H7 (cell line): ENCODE measurements at regions not wholly inside any gene's neighbourhood (a gene's known extent, or its start where the extent isn't known, plus 50 kb on each side); places are given as distances from the start of the nearest gene placed in this dataset.

Experiments used
- DNase-seq: peaks from one replicate; pipeline ENCODE4 v3.0.0; 2012
- H3K27me3 ChIP-seq: 2 replicates; pipeline ENCODE4 v1.6.0; 2011; ENCODE audit warnings: mild to moderate bottlenecking, low read length; ENCODE audit not compliant: control insufficient read depth, insufficient read depth
- H3K36me3 ChIP-seq: replicated peaks from 2 replicates; pipeline ENCODE4 v1.5.1; 2011; ENCODE audit warnings: low read length; ENCODE audit not compliant: control insufficient read depth, insufficient read depth
- H3K4me3 ChIP-seq: 2 replicates; pipeline ENCODE4 v1.5.1; 2011; ENCODE audit warnings: low read depth, mild to moderate bottlenecking, control low read depth, low read length, moderate library complexity; ENCODE audit not compliant: insufficient read depth

DNA sequence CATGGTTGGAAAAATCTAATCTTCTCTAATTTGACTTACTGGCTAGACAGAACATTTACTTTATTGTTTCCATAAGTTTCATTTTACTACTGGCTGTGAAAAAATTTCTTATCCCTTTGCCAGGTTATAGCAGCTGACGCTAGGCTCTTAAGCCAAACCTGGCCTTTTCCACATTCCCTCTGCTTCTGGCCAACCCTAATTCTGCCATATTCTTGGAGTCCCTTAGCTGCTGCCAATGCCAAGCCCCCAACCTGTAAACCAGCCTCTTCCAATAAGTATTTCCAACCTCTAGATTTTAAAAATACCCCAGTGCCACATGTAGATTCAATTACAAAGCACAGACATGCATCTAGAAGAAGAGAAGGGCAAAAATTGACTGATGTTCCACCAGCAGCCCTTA is 452.3 kb upstream of the MEX3C start:
- no peak overlapping the region for H3K4me3 ChIP-seq
- H3K36me3 ChIP-seq: no peaks in the 10 kb centered on the region
- no peaks in the 10 kb centered on the region for H3K27me3 ChIP-seq
- no peak for DNase-seq

DNA sequence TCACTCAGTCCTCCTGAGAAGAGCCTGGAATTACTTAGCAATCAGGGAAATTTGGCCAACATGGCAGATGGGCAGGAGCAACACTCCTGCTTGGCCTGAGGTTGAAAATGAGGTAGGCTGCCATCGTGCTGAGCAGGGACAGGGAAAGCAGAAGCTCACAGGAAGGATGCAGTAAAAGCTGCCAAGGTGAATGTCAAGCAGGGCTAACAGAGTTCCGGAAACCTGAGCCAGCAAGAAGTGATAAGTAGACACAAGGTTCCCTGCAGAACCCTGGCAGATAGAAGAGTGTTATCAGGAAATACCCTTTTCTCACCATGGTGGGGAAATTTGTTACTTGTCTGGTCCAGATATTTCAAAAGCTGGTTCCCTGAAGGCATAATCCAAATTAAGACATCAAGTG is 454.3 kb upstream of the MEX3C start:
- no peak overlapping the region for H3K4me3 ChIP-seq
- no peak for DNase-seq
- no peaks in the 10 kb centered on the region for H3K36me3 ChIP-seq
- no peaks in the 10 kb centered on the region for H3K27me3 ChIP-seq

DNA sequence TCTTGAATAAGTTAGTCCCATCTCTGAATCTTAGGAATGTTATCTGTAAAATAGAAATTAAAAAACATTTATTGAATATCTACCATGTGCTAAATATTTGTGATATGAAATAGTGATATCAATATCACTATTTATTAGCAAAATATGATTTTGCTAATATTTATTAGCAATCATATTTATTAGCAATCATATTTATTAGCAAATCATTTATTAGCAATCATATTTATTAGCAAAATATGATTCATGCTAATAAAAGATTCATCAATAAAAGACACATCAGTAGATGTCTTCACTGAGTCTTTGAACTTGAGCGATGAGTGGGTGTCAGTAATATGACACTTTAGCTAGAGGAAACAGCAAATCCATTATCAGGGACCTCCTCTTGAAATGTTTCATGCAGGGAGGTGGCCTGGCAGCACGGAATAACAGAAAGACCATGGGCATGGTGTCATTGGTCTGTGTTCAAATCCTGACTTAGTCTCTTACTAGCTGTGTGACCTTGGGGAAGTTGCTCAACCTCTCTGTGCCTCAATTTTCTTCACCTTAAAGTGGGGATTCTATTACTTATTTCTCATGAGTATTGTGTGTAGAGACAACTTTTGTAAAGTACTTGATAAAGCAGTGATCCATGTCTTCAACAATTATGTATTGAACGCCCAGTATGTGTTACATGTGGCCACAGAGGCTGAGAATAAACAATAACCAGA is 456.2 kb upstream of the MEX3C start:
- no peak for DNase-seq
- no peak overlapping the region for H3K4me3 ChIP-seq
- no peaks in the 10 kb centered on the region for H3K27me3 ChIP-seq
- H3K36me3 ChIP-seq: no peaks in the 10 kb centered on the region

- peak; percentile 14 for DNase-seq
Observed at GRCh38 chr18:51654488-51655326, 457.2 kb upstream of the MEX3C start.

DNA sequence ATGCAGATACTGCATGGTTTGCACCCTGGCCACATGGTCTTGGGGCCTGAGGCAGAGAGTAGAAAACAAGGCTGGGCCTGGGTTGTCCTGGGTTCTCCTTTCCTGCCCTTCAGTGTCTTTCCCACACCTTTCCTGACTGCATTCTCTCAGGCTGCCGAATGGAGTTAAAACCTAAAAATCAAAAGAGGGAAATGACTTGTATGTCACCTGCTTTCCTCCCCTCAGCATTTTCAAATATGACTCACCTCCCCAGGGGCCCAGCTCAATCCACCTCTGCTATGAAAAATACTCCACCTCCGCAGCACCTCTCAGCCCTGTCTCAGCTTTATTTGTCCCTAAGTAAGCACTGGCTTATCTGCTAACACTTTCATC is 457.8 kb upstream of the MEX3C start:
- H3K4me3 ChIP-seq: no peak overlapping the region
- no peak for DNase-seq
- no peaks in the 10 kb centered on the region for H3K27me3 ChIP-seq
- H3K36me3 ChIP-seq: no peaks in the 10 kb centered on the region

More at GRCh38 chr18:51654488-51655326, 457.2 kb upstream of the MEX3C start:
- Histone ChIP-seq H3K36me3 (no peaks in the 10 kb centered on the region), H3K27me3 (no peaks in the 10 kb centered on the region), H3K4me3 (no peak overlapping the region)

- DNase-seq: no peak
- H3K4me3 ChIP-seq: no peak overlapping the region
- no peaks in the 10 kb centered on the region for H3K27me3 ChIP-seq
- H3K36me3 ChIP-seq: no peaks in the 10 kb centered on the region
Observed at GRCh38 chr18:51656249-51656648, 458.8 kb upstream of the MEX3C start.

DNA sequence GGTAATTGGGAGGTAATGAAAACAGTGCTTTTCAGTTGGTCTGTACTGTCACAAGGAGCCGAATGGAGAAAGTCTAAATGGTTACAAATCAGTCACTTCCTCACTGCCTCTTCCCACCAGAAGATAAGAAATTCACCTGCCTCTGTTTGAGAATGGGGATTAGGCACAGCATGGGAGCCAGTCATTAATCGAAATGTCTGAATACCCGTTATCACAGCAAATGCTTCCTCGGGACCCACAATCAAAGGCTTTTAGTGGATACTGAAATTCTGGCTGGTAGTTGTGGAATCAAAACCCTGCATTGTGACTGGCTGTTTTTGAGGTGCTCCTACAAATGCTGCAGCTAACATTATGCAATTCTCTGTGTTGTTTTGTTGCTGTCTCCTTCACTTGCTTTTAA is 461.0 kb upstream of the MEX3C start:
- no peak for DNase-seq
- H3K4me3 ChIP-seq: no peak overlapping the region
- no peaks in the 10 kb centered on the region for H3K36me3 ChIP-seq
- H3K27me3 ChIP-seq: no peaks in the 10 kb centered on the region

GRCh38 chr18:51659781-51660180 is 462.3 kb upstream of the MEX3C start:
- no peak for DNase-seq
- H3K4me3 ChIP-seq: no peak overlapping the region
- H3K27me3 ChIP-seq: no peaks in the 10 kb centered on the region
- no peaks in the 10 kb centered on the region for H3K36me3 ChIP-seq

- Histone ChIP-seq H3K4me3 (no peak overlapping the region), H3K27me3 (no peaks in the 10 kb centered on the region), H3K36me3 (no peaks in the 10 kb centered on the region)
- DNase-seq: no peak
Observed at GRCh38 chr18:51660188-51660715, 462.8 kb upstream of the MEX3C start.

DNA sequence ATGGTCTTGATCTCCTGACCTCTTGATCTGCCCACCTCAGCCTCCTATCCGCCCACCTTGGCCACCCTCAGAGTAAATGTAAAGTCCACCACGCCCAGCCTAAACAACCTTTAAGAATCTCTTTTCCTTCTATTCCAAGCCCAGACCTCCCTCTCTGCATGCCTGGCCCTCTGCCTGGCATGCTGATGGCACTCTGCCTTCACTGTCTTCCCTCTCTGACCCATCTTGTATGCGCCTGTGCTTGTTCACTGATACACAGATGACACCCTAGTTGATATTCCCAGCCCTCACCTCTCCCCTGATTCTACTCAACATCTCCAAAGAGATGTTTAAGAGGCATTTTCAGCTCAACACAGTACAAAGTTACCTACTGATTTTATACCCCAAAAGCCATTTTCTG is 466.8 kb upstream of the MEX3C start:
- no peak for DNase-seq
- Histone ChIP-seq H3K27me3 (no peaks in the 10 kb centered on the region), H3K36me3 (no peaks in the 10 kb centered on the region), H3K4me3 (no peak overlapping the region)

GRCh38 chr18:51666763-51667191 is 469.3 kb upstream of the MEX3C start:
- no peaks in the 10 kb centered on the region for H3K36me3 ChIP-seq
- no peaks in the 10 kb centered on the region for H3K27me3 ChIP-seq
- no peak for DNase-seq
- no peak overlapping the region for H3K4me3 ChIP-seq

DNA sequence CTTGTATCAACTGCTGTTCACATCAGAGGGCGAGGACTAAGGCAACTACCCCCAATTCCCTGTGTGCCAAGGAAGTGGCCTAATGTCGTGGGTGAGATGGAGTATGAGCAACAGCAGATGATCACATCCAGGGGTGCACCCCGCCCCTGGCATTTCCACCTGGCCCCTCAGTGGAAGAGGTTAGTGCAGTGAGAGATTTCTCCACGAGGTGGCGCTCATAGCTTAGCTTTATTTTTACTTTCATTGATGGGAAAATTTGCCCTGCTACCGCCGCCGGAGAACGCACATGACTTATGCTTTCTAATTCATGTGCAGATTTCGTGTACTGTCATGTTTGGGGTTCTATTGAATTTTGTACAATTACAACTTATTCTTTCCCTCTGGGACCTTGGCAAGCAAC is 470.6 kb upstream of the MEX3C start:
- peak; percentile 52 for DNase-seq
- Histone ChIP-seq H3K27me3 (no peaks in the 10 kb centered on the region), H3K4me3 (no peak overlapping the region), H3K36me3 (no peaks in the 10 kb centered on the region)

DNA sequence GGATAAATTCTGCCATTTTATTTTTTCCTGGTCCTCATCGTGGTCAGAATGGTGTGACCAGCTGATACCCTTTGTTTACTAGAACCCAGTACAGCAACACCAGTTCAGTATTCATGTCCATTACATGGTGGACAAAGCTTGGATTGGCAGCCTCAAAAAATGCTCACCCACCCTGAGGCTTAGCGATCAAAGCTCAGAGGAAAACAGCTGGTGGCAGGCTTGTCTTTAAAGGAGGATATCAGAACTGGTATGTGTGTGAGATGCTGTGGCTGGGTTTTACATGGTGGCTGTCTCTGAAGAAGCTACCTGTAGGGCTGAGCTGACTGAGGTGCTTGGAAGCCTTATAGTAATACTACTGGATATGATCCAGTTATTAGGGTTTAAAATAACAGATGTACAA is 471.1 kb upstream of the MEX3C start:
- Histone ChIP-seq H3K4me3 (no peak overlapping the region), H3K36me3 (no peaks in the 10 kb centered on the region), H3K27me3 (no peaks in the 10 kb centered on the region)
- no peak for DNase-seq

GRCh38 chr18:51686590-51686989 is 489.1 kb upstream of the MEX3C start:
- no peak overlapping the region for H3K4me3 ChIP-seq

More at GRCh38 chr18:51686590-51686989, 489.1 kb upstream of the MEX3C start:
- Histone ChIP-seq H3K36me3 (no peaks in the 10 kb centered on the region), H3K27me3 (no peaks in the 10 kb centered on the region)
- DNase-seq: no peak
